MM.1S (cell line): ENCODE measurements at regions not wholly inside any gene's neighbourhood (a gene's known extent, or its start where the extent isn't known, plus 50 kb on each side); places are given as distances from the start of the nearest gene placed in this dataset.

Experiments
- DNase-seq: peaks from one replicate; pipeline ENCODE4 v3.0.0-alpha.2; 2015
- H2AFZ ChIP-seq: fragments of 300-600 bp; sonication (generic); 2 replicates; pipeline ENCODE4 v1.6.0; 2016; ENCODE audit warnings: antibody characterized with exemption, low read length
- H3F3A ChIP-seq: fragments of 300-600 bp; sonication (generic); 2 replicates; pipeline ENCODE4 v1.6.1; 2016; ENCODE audit warnings: mild to moderate bottlenecking, antibody characterized with exemption, low read length, moderate library complexity, mixed read lengths; ENCODE audit not compliant: insufficient read depth
- H3K27ac ChIP-seq: fragments of 300-600 bp; sonication (generic); 2 replicates; pipeline ENCODE4 v1.5.1; 2016; ENCODE audit warnings: mild to moderate bottlenecking, low read length
- H3K27me3 ChIP-seq: fragments of 300-600 bp; sonication (generic); replicated peaks from 2 replicates; pipeline ENCODE4 v1.6.0; 2016; ENCODE audit warnings: low read length; ENCODE audit not compliant: insufficient read depth
- H3K36me3 ChIP-seq: fragments of 300-600 bp; sonication (generic); replicated peaks from 2 replicates; pipeline ENCODE4 v1.6.1; 2016; ENCODE audit warnings: mild to moderate bottlenecking, low read length, mixed read lengths; ENCODE audit not compliant: insufficient read depth
- H3K4me1 ChIP-seq: fragments of 300-600 bp; sonication (generic); 2 replicates; pipeline ENCODE4 v1.6.1; 2016; ENCODE audit warnings: low read length, mixed read lengths
- H3K4me2 ChIP-seq: fragments of 300-600 bp; sonication (generic); 2 replicates; pipeline ENCODE4 v1.6.0; 2016; ENCODE audit warnings: low read depth, low read length
- H3K4me3 ChIP-seq: fragments of 300-600 bp; sonication (generic); 2 replicates; pipeline ENCODE4 v1.5.1; 2016; ENCODE audit warnings: low read length, mixed read lengths
- H3K79me2 ChIP-seq: fragments of 300-600 bp; sonication (generic); 2 replicates; pipeline ENCODE4 v1.6.1; 2016; ENCODE audit warnings: mixed run types, low read length, mixed read lengths
- H3K9ac ChIP-seq: fragments of 300-600 bp; sonication (generic); 2 replicates; pipeline ENCODE4 v1.6.1; 2016; ENCODE audit warnings: low read length, mixed read lengths
- H3K9me2 ChIP-seq: fragments of 300-600 bp; sonication (generic); replicated peaks from 2 replicates; pipeline ENCODE4 v1.6.1; 2016; ENCODE audit warnings: mild to moderate bottlenecking, low read length, mixed read lengths; ENCODE audit not compliant: insufficient read depth
- H3K9me3 ChIP-seq: fragments of 300-600 bp; sonication (generic); replicated peaks from 2 replicates; pipeline ENCODE4 v1.6.1; 2016; ENCODE audit warnings: mild to moderate bottlenecking, low read length, mixed read lengths; ENCODE audit not compliant: insufficient read depth
- H4K20me1 ChIP-seq: fragments of 300-600 bp; sonication (generic); 2 replicates; pipeline ENCODE4 v1.6.1; 2016; ENCODE audit warnings: mild to moderate bottlenecking, low read length, moderate library complexity, mixed read lengths; ENCODE audit not compliant: insufficient read depth
- EZH2 ChIP-seq: fragments of 300-600 bp; sonication (generic); optimal IDR thresholded peaks from 2 replicates; pipeline ENCODE3; 2017; ENCODE audit warnings: low read depth, mild to moderate bottlenecking, antibody characterized with exemption, low read length, mixed read lengths
- EZH2phosphoT487 ChIP-seq: fragments of 300-600 bp; sonication (generic); IDR thresholded peaks from 2 replicates; pipeline ENCODE4 v1.6.1; 2018; ENCODE audit warnings: antibody characterized with exemption, low read length
- TF ChIP-seq, protein P1 (sequence below): fragments of 300-600 bp; sonication (generic); IDR thresholded peaks from 2 replicates; pipeline ENCODE4 v1.5.1; 2016; ENCODE audit warnings: antibody characterized with exemption, low read length, mixed read lengths

DNA sequence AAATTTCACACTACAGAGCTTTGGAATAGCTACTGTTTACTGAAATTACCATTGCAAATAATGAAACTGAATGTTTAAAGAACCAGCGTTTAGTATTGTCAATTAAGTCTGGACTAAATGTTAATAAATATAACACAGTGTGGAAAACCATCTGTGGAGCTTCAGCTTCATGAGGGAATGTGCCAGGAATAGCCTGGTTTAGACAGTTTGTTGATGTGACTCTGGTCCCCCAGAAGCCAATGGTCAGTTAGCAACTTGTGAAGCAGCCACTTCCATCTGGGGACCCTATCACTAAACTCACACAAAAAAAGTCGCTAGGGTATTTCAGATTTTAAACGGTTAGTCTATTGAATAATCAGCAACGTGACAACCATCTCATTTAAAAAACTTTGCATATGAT, 207.8 kb downstream of the RAMP3 start:
- DNase-seq = no peak
- Histone ChIP-seq H3K4me2 (no peak overlapping the region), H4K20me1 (no peaks in the 10 kb centered on the region), H3K4me1 (peaks cover 12% of the 10 kb centered on the region), H3K36me3 (no peaks in the 10 kb centered on the region), H3K9me2 (no peaks in the 10 kb centered on the region), H3K79me2 (no peaks in the 10 kb centered on the region), H3K27me3 (no peaks in the 10 kb centered on the region), H3K27ac (no peak overlapping the region), H2AFZ (no peak overlapping the region), H3K4me3 (no peak overlapping the region), H3F3A (no peaks in the 10 kb centered on the region), H3K9me3 (no peaks in the 10 kb centered on the region), H3K9ac (no peak overlapping the region)
- TF ChIP-seq EZH2 = no peak
- no peak for TF ChIP-seq EZH2phosphoT487
- TF ChIP-seq, protein P1, sequence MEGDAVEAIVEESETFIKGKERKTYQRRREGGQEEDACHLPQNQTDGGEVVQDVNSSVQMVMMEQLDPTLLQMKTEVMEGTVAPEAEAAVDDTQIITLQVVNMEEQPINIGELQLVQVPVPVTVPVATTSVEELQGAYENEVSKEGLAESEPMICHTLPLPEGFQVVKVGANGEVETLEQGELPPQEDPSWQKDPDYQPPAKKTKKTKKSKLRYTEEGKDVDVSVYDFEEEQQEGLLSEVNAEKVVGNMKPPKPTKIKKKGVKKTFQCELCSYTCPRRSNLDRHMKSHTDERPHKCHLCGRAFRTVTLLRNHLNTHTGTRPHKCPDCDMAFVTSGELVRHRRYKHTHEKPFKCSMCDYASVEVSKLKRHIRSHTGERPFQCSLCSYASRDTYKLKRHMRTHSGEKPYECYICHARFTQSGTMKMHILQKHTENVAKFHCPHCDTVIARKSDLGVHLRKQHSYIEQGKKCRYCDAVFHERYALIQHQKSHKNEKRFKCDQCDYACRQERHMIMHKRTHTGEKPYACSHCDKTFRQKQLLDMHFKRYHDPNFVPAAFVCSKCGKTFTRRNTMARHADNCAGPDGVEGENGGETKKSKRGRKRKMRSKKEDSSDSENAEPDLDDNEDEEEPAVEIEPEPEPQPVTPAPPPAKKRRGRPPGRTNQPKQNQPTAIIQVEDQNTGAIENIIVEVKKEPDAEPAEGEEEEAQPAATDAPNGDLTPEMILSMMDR = no peak

DNA sequence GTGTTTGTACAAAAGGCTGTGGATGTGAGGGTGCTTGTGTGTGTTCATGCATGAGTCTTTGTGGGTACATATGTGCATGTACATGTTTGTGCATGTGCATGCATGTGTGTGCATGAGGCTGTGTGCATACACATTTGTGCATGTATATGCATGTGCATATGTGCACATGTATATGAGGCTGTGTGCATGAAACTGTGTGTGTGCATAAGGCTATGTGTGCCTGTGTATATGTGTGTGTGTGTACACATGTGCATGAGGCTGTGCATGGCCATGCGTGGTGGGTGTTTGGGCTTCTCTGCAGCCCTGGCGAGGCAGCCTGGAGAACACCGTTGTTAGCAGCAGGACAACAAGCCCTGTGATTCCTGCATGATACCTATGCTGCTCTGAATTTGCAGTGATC, 207.7 kb upstream of the ADCY1 start:
- Histone ChIP-seq H3K27me3 (no peaks in the 10 kb centered on the region), H3K9ac (no peak overlapping the region), H4K20me1 (no peaks in the 10 kb centered on the region), H3K36me3 (no peaks in the 10 kb centered on the region), H3K4me1 (peaks cover 12% of the 10 kb centered on the region), H3K4me2 (no peak overlapping the region), H3K79me2 (no peaks in the 10 kb centered on the region), H3K9me2 (no peaks in the 10 kb centered on the region), H3F3A (no peaks in the 10 kb centered on the region), H3K9me3 (no peaks in the 10 kb centered on the region), H3K27ac (no peak overlapping the region), H2AFZ (no peak overlapping the region), H3K4me3 (no peak overlapping the region)
- TF ChIP-seq EZH2phosphoT487 = no peak
- TF ChIP-seq, protein P1 = no peak
- no peak for TF ChIP-seq EZH2
- no peak for DNase-seq

GRCh38 chr7:45367026-45367425, 207.1 kb upstream of the ADCY1 start:
- H3K4me2 ChIP-seq = no peak overlapping the region
- H3K4me3 ChIP-seq = no peak overlapping the region
- no peaks in the 10 kb centered on the region for H3K9me2 ChIP-seq
- H3K27ac ChIP-seq = no peak overlapping the region
- no peaks in the 10 kb centered on the region for H3F3A ChIP-seq
- TF ChIP-seq EZH2 (no peak), EZH2phosphoT487 (no peak)
- TF ChIP-seq, protein P1 = no peak
- no peaks in the 10 kb centered on the region for H4K20me1 ChIP-seq
- no peaks in the 10 kb centered on the region for H3K36me3 ChIP-seq
- peaks cover 12% of the 10 kb centered on the region for H3K4me1 ChIP-seq
- H3K79me2 ChIP-seq = no peaks in the 10 kb centered on the region
- H3K9ac ChIP-seq = no peak overlapping the region
- no peaks in the 10 kb centered on the region for H3K9me3 ChIP-seq
- no peaks in the 10 kb centered on the region for H3K27me3 ChIP-seq
- no peak for DNase-seq
- no peak overlapping the region for H2AFZ ChIP-seq
